Stomach (tissue), 4 donors: ENCODE measurements at regions not wholly inside any gene's neighbourhood (a gene's known extent, or its start where the extent isn't known, plus 50 kb on each side); places are given as distances from the start of the nearest gene placed in this dataset.

ENCODE experiments used
- EP300 ChIP-seq: sonication (generic); formaldehyde crosslinking; IDR thresholded peaks from one replicate; pipeline ENCODE4 v1.6.1; 2017; ENCODE audit warnings: antibody characterized with exemption
- POLR2A ChIP-seq, 4 donors: fragments of 450-650 bp; IDR thresholded peaks; one replicate each; pipeline ENCODE4 v1.6.1; 2016; ENCODE audit warnings: antibody characterized with exemption in 4 of 4, control low read depth in 2 of 4, mild to moderate bottlenecking in 1 of 4, moderate library complexity in 1 of 4
- TF ChIP-seq, protein P1 (sequence below), 7 experiments: fragments of 450-650 bp in 4 of 7; fragments of 200-600 bp in 3 of 7; sonication (generic) in 3 of 7; IDR thresholded peaks; one replicate each; pipeline ENCODE4 v1.5.1; 2016 to 2019; ENCODE audit warnings: antibody characterized with exemption in 7 of 7, control low read depth in 2 of 7, mild to moderate bottlenecking in 1 of 7

DNA sequence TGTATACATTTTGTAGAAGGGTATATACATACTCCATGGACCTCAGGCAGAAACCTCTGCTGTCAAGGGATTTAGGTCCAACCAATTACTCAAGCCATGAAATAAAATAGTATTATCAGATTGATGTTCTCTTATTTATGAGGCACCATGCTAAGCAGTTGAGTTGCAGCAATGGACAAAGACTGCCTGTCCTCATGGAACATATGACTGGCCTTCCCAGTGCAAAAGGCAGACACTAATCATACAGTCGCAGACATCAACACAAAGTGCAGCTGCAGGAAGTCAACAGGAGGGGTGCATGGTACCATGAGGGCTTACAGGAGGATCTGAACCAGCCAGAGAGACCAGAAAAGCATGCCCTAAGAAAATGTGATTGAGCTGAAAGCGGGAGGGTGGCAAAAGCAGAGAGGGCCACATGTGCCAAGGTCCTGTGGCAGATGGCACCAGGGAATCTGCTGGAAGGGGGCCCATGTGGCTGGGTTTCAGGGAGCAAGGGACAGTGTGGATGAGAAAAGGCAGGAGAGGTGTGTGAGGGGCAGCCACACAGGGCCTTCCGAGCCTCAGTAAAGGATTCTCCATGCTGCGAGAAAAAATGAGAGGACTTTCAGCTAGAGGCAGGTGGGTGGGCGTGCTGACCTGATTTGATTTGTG lies 61.4 kb upstream of the RNF152 start:
- TF ChIP-seq POLR2A (IDR thresholded peaks at IDR 0.05) = no peak
- TF ChIP-seq, protein P1, sequence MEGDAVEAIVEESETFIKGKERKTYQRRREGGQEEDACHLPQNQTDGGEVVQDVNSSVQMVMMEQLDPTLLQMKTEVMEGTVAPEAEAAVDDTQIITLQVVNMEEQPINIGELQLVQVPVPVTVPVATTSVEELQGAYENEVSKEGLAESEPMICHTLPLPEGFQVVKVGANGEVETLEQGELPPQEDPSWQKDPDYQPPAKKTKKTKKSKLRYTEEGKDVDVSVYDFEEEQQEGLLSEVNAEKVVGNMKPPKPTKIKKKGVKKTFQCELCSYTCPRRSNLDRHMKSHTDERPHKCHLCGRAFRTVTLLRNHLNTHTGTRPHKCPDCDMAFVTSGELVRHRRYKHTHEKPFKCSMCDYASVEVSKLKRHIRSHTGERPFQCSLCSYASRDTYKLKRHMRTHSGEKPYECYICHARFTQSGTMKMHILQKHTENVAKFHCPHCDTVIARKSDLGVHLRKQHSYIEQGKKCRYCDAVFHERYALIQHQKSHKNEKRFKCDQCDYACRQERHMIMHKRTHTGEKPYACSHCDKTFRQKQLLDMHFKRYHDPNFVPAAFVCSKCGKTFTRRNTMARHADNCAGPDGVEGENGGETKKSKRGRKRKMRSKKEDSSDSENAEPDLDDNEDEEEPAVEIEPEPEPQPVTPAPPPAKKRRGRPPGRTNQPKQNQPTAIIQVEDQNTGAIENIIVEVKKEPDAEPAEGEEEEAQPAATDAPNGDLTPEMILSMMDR (IDR thresholded peaks at IDR 0.05) = no peak
- no peak for TF ChIP-seq EP300
